ENCODE measurements at regions not wholly inside any gene's neighbourhood (a gene's known extent, or its start where the extent isn't known, plus 50 kb on each side); places are given as distances from the start of the nearest gene placed in this dataset.

GRCh38 chr15:81922143-81922542 lies 123.7 kb downstream of the MEX3B start:
- TF ChIP-seq CTCF (IDR thresholded peaks at IDR 0.05; ENCODE audit: poor library complexity) (no peak), EZH2 (IDR thresholded peaks at IDR 0.05; ENCODE audit: borderline replicate concordance) (no peak), EZH2phosphoT487 (IDR thresholded peaks at IDR 0.05; ENCODE audit: low read depth, severe bottlenecking, unreplicated experiment) (no peak)

Data from hepatocyte (in vitro differentiated cells).